IMR-90 (cell line): ENCODE measurements at regions not wholly inside any gene's neighbourhood (a gene's known extent, or its start where the extent isn't known, plus 50 kb on each side); places are given as distances from the start of the nearest gene placed in this dataset.

Experiments used
- ATAC-seq: fragments of 200-7000 bp; cut with Tn5 transposase; 2 replicates; pipeline ENCODE4 v1.9.1; 2020; ENCODE audit warnings: low read depth, mild to moderate bottlenecking, moderate library complexity
- BruUV-seq: library from RNA; stranded (reverse); fragments of 400-500 nt; replicated peaks from 2 replicates; lab custom pipeline; 2021; lab: Mats Ljungman, UMichigan
- CTCF ChIA-PET: fragments of 300-600 bp; formaldehyde crosslinking; extraction: SDS; loops from one replicate; lab custom pipeline; 2021; ENCODE audit warnings: antibody characterized with exemption; lab: Yijun Ruan, JAX
- POLR2A ChIA-PET: fragments of 300-600 bp; sonication (Branson Sonifier 250); formaldehyde crosslinking; loops from one replicate; lab custom pipeline; 2022; ENCODE audit warnings: antibody characterized with exemption; ENCODE audit not compliant: unreplicated experiment; lab: Charles Lee
- DNase-seq: peaks from one replicate; pipeline ENCODE4 v3.0.0; 2013
- H2AFZ ChIP-seq: replicated peaks from 2 replicates; pipeline ENCODE3; 2013; ENCODE audit warnings: low read length, mild to moderate bottlenecking; ENCODE audit not compliant: poor library complexity
- H2AK5ac ChIP-seq: 2 replicates; pipeline ENCODE4 v1.6.1; 2013; ENCODE audit warnings: low read depth, low read length, inconsistent platforms
- H2AK9ac ChIP-seq: replicated peaks from 2 replicates; pipeline ENCODE3; 2013; ENCODE audit warnings: mild to moderate bottlenecking, low read depth, low read length, moderate library complexity; ENCODE audit not compliant: poor library complexity
- H2BK120ac ChIP-seq: 2 replicates; pipeline ENCODE4 v1.6.1; 2013; ENCODE audit warnings: low read depth, low read length, inconsistent platforms
- H2BK15ac ChIP-seq: 3 replicates; pipeline ENCODE4 v1.6.1; 2013; ENCODE audit warnings: low read depth, low read length, inconsistent platforms
- H2BK20ac ChIP-seq: 2 replicates; pipeline ENCODE4 v1.6.1; 2013; ENCODE audit warnings: low read depth, mild to moderate bottlenecking, inconsistent platforms, low read length, moderate library complexity
- H2BK5ac ChIP-seq: 2 replicates; pipeline ENCODE4 v1.6.1; 2013; ENCODE audit warnings: mild to moderate bottlenecking, low read depth, low read length, inconsistent platforms; ENCODE audit not compliant: poor library complexity, severe bottlenecking
- H3K14ac ChIP-seq: replicated peaks from 2 replicates; pipeline ENCODE4 v1.6.1; 2013; ENCODE audit warnings: low read depth, low read length, inconsistent platforms
- H3K18ac ChIP-seq: 2 replicates; pipeline ENCODE4 v1.6.1; 2013; ENCODE audit warnings: low read depth, low read length, control low read depth
- H3K23ac ChIP-seq: 2 replicates; pipeline ENCODE4 v1.6.1; 2013; ENCODE audit warnings: low read depth, low read length, inconsistent platforms
- H3K27ac ChIP-seq: 2 replicates; pipeline ENCODE4 v1.5.1; 2013; ENCODE audit warnings: mild to moderate bottlenecking, control low read depth, low read length; ENCODE audit not compliant: insufficient read depth
- H3K27me3 ChIP-seq: 2 replicates; pipeline ENCODE4 v1.6.1; 2013; ENCODE audit warnings: low read length; ENCODE audit not compliant: control insufficient read depth, insufficient read depth
- H3K36me3 ChIP-seq: 2 replicates; pipeline ENCODE4 v1.6.1; 2013; ENCODE audit warnings: low read length, mixed read lengths; ENCODE audit not compliant: control insufficient read depth, insufficient read depth
- H3K4ac ChIP-seq: 2 replicates; pipeline ENCODE4 v1.6.1; 2013; ENCODE audit warnings: low read depth, low read length, inconsistent platforms
- H3K4me1 ChIP-seq: 2 replicates; pipeline ENCODE4 v1.6.1; 2013; ENCODE audit warnings: low read length, mixed read lengths; ENCODE audit not compliant: control insufficient read depth, insufficient read depth
- H3K4me2 ChIP-seq: 2 replicates; pipeline ENCODE4 v1.6.1; 2013; ENCODE audit warnings: low read depth, mild to moderate bottlenecking, control low read depth, low read length, moderate library complexity
- H3K4me3 ChIP-seq: 2 replicates; pipeline ENCODE4 v1.5.1; 2013; ENCODE audit warnings: low read depth, mild to moderate bottlenecking, control low read depth, low read length, moderate library complexity; ENCODE audit not compliant: insufficient read depth
- H3K56ac ChIP-seq: 2 replicates; pipeline ENCODE4 v1.6.1; 2013; ENCODE audit warnings: low read length, inconsistent platforms; ENCODE audit not compliant: insufficient read depth; ENCODE audit errors: extremely low read depth
- H3K79me1 ChIP-seq, 2 experiments: 2 replicates each; pipeline ENCODE4 v1.6.1; 2013; ENCODE audit warnings: low read length in 2 of 2, inconsistent platforms in 1 of 2, low read depth in 1 of 2
- H3K9ac ChIP-seq: 2 replicates; pipeline ENCODE4 v1.6.1; 2013; ENCODE audit warnings: low read depth, low read length, control low read depth
- H3K9me1 ChIP-seq: 2 replicates; pipeline ENCODE4 v1.6.1; 2013; ENCODE audit warnings: low read length, inconsistent platforms; ENCODE audit not compliant: insufficient read depth
- H3K9me3 ChIP-seq: 2 replicates; pipeline ENCODE4 v1.6.1; 2013; ENCODE audit warnings: low read length; ENCODE audit not compliant: control insufficient read depth, insufficient read depth
- H4K20me1 ChIP-seq: 2 replicates; pipeline ENCODE4 v1.6.1; 2013; ENCODE audit warnings: low read length, inconsistent platforms; ENCODE audit not compliant: insufficient read depth
- H4K5ac ChIP-seq: 2 replicates; pipeline ENCODE4 v1.6.1; 2013; ENCODE audit warnings: mild to moderate bottlenecking, low read depth, low read length, control low read depth
- H4K8ac ChIP-seq, 2 experiments: 2 replicates each; pipeline ENCODE4 v1.6.1; 2013; ENCODE audit warnings: low read depth in 2 of 2, low read length in 2 of 2, control low read depth in 1 of 2, inconsistent platforms in 1 of 2
- H4K91ac ChIP-seq: 2 replicates; pipeline ENCODE4 v1.6.1; 2013; ENCODE audit warnings: low read depth, low read length, inconsistent platforms; ENCODE audit not compliant: insufficient read depth
- BHLHE40 ChIP-seq: fragments of 150-350 bp; IDR thresholded peaks from 2 replicates; pipeline ENCODE4 v1.6.1; 2016; ENCODE audit warnings: mild to moderate bottlenecking, low read depth, low read length
- CEBPB ChIP-seq: IDR thresholded peaks from 2 replicates; pipeline ENCODE4 v1.6.1; 2012; ENCODE audit warnings: low read depth, low read length, improper control_type of control experiment
- CHD1 ChIP-seq: IDR thresholded peaks from 2 replicates; pipeline ENCODE4 v1.6.1; 2012; ENCODE audit warnings: low read depth, low read length, improper control_type of control experiment
- ELK1 ChIP-seq: fragments of 150-350 bp; IDR thresholded peaks from 2 replicates; pipeline ENCODE4 v1.6.1; 2016; ENCODE audit warnings: low read depth, mild to moderate bottlenecking, low read length, moderate library complexity, borderline replicate concordance
- FOS ChIP-seq: fragments of 150-350 bp; IDR thresholded peaks from 2 replicates; pipeline ENCODE4 v1.6.1; 2016; ENCODE audit warnings: low read depth, low read length
- MAFK ChIP-seq: IDR thresholded peaks from 2 replicates; pipeline ENCODE4 v1.6.1; 2012; ENCODE audit warnings: low read depth, low read length, improper control_type of control experiment
- MAZ ChIP-seq: IDR thresholded peaks from 2 replicates; pipeline ENCODE4 v1.6.1; 2012; ENCODE audit warnings: low read depth, mild to moderate bottlenecking, low read length, improper control_type of control experiment, moderate library complexity, borderline replicate concordance
- MXI1 ChIP-seq: IDR thresholded peaks from 2 replicates; pipeline ENCODE4 v1.6.1; 2012; ENCODE audit warnings: low read depth, mild to moderate bottlenecking, low read length, moderate library complexity, borderline replicate concordance
- NFE2L2 ChIP-seq: fragments of 150-350 bp; IDR thresholded peaks from 2 replicates; pipeline ENCODE4 v1.6.1; 2016; ENCODE audit warnings: low read depth, mild to moderate bottlenecking, low read length
- POLR2A ChIP-seq: IDR thresholded peaks from 2 replicates; pipeline ENCODE4 v1.6.1; 2012; ENCODE audit warnings: mild to moderate bottlenecking, low read depth, low read length
- RAD21 ChIP-seq: IDR thresholded peaks from 2 replicates; pipeline ENCODE4 v1.6.1; 2012; ENCODE audit warnings: low read length, improper control_type of control experiment
- RCOR1 ChIP-seq: IDR thresholded peaks from 2 replicates; pipeline ENCODE4 v1.6.1; 2012; ENCODE audit warnings: mild to moderate bottlenecking, low read length, improper control_type of control experiment; ENCODE audit not compliant: insufficient replicate concordance
- RFX5 ChIP-seq: IDR thresholded peaks from 2 replicates; pipeline ENCODE4 v1.8.0; 2012; ENCODE audit warnings: low read depth, mild to moderate bottlenecking, low read length, moderate library complexity
- SMC3 ChIP-seq: fragments of 150-350 bp; IDR thresholded peaks from 2 replicates; pipeline ENCODE4 v1.6.1; 2016; ENCODE audit warnings: low read depth, mild to moderate bottlenecking, antibody characterized with exemption, low read length, moderate library complexity
- WGBS, 2 experiments: methylation state at CpG; one replicate each; pipeline versions ENCODE4 v1.1.5 to v1.1.7; 2013; ENCODE audit warnings: missing lambda C conversion rate in 2 of 2; ENCODE audit not compliant: insufficient read length in 1 of 2; ENCODE audit errors: extremely low coverage in 2 of 2; 5-methylcytosine and 5-hydroxymethylcytosine counted together
- dilution Hi-C: fragments of 300-500 bp; cut with HindIII; formaldehyde crosslinking; loops from one replicate; pipeline ENCODE4 v1.14.3; 2018; ENCODE audit warnings: low sequenced_read_pairs; ENCODE audit not compliant: unreplicated experiment
- in situ Hi-C: fragments of 300-500 bp; cut with MboI; formaldehyde crosslinking; loops from 3 replicates; pipeline ENCODE4 v1.14.3; 2019; ENCODE audit warnings: low sequenced_read_pairs, inconsistent platforms, mixed read lengths
- intact Hi-C: fragments of 100-400 bp; cut with micrococcal nuclease; formaldehyde crosslinking; loops from 2 replicates; pipeline ENCODE4 v1.10.0; 2022
- TF ChIP-seq, protein P1 (sequence below): conservative IDR thresholded peaks from 2 replicates; pipeline ENCODE4 v1.5.1; 2012; ENCODE audit warnings: mild to moderate bottlenecking, low read depth, low read length, improper control_type of control experiment

DNA sequence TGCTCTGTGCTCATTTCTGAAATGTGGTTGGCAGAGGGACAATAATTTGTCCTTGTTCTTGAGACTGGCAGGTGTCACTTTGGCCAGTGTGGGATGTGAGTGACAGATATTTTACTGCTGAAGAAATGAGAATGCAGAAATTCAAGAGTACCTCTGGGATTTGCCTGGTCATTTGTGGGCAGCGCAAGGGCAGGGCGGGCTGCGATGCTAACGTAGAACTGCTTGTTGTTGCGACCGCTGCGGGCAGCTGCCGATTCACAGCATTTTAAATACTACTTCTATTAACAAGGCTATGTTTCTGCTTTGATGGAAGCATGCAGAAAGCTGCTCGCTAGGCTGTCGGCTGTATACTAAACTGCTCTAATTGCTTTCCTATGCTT lies 268.6 kb downstream of the FIGN start:
- no peak overlapping the region for H3K14ac ChIP-seq
- no peak overlapping the region for H2AK5ac ChIP-seq
- H3K23ac ChIP-seq = no peak overlapping the region
- no peaks in the 10 kb centered on the region for H3K79me1 ChIP-seq
- H3K4me2 ChIP-seq = no peak overlapping the region
- no peaks in the 10 kb centered on the region for H3K9me3 ChIP-seq
- no peak overlapping the region for H4K8ac ChIP-seq
- no peaks in the 10 kb centered on the region; the same call in 1 of the 2 replicates for H3K27me3 ChIP-seq
- H4K20me1 ChIP-seq = no peaks in the 10 kb centered on the region
- H3K9ac ChIP-seq = no peak overlapping the region
- TF ChIP-seq ELK1 (no peak), BHLHE40 (no peak), NFE2L2 (no peak), CHD1 (no peak), FOS (no peak), RCOR1 (no peak), MAZ (no peak), MXI1 (no peak), CEBPB (no peak), POLR2A (no peak), SMC3 (no peak), RAD21 (no peak), MAFK (no peak), RFX5 (no peak)
- TF ChIP-seq, protein P1, sequence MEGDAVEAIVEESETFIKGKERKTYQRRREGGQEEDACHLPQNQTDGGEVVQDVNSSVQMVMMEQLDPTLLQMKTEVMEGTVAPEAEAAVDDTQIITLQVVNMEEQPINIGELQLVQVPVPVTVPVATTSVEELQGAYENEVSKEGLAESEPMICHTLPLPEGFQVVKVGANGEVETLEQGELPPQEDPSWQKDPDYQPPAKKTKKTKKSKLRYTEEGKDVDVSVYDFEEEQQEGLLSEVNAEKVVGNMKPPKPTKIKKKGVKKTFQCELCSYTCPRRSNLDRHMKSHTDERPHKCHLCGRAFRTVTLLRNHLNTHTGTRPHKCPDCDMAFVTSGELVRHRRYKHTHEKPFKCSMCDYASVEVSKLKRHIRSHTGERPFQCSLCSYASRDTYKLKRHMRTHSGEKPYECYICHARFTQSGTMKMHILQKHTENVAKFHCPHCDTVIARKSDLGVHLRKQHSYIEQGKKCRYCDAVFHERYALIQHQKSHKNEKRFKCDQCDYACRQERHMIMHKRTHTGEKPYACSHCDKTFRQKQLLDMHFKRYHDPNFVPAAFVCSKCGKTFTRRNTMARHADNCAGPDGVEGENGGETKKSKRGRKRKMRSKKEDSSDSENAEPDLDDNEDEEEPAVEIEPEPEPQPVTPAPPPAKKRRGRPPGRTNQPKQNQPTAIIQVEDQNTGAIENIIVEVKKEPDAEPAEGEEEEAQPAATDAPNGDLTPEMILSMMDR = no peak
- POLR2A ChIA-PET = no interaction called here
- no peak overlapping the region for H2BK120ac ChIP-seq
- no peak overlapping the region for H3K27ac ChIP-seq
- WGBS, 2 experiments = no CpG with 5 or more reads among the region's 10 CpGs
- H2BK15ac ChIP-seq = no peak overlapping the region
- in situ Hi-C loops = no loop called here
- no peak overlapping the region for H4K5ac ChIP-seq
- DNase-seq = no peak
- H2BK5ac ChIP-seq = no peak overlapping the region
- H2AK9ac ChIP-seq = no peak overlapping the region
- intact Hi-C loops = loop anchor here (10.0 kb wide), 1 partner anchor 272 kb away; no protein-coding TSS in a partner anchor
- CTCF ChIA-PET = no interaction called here
- H3K9me1 ChIP-seq = no peaks in the 10 kb centered on the region
- H3K18ac ChIP-seq = no peak overlapping the region
- dilution Hi-C loops = no loop called here
- BruUV-seq = no TSS peak
- no peak overlapping the region for H3K4ac ChIP-seq
- no peak overlapping the region for H3K56ac ChIP-seq
- no peaks in the 10 kb centered on the region for H3K4me1 ChIP-seq
- no peak overlapping the region for H3K4me3 ChIP-seq
- H4K91ac ChIP-seq = no peak overlapping the region
- H3K36me3 ChIP-seq = no peaks in the 10 kb centered on the region
- H2BK20ac ChIP-seq = no peak overlapping the region
- no peak for ATAC-seq
- no peak overlapping the region for H2AFZ ChIP-seq
